ENCODE measurements at regions not wholly inside any gene's neighbourhood (a gene's known extent, or its start where the extent isn't known, plus 50 kb on each side); places are given as distances from the start of the nearest gene placed in this dataset.

DNA sequence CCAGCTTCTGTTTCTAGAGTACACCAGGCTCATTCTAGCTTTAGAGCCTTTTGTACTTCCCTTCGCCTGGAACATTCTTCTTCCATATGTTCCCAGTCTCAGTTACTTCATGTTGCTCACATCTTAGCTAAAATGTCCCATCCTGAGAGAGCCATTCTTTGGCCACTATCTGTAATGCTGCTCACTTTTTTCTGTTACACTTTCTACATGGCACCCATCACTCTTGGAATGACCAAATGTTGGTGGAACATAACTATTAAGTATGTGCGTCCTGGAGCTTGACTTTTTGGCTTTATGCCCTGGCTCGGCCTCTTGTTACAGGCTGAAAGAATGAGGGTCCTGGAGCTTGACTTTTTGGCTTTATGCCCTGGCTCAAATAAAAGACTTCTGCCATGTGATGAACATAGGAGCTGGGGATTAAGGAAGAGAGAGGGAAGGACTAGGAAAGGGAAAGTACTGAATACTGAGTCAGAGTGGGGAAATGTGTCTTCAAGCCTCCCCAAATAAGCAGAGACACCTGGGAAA, 442.9 kb upstream of the ATP2B1 start:
- DNase-seq (ENCODE audit: low read depth in 2 of 2): no peak

DNA sequence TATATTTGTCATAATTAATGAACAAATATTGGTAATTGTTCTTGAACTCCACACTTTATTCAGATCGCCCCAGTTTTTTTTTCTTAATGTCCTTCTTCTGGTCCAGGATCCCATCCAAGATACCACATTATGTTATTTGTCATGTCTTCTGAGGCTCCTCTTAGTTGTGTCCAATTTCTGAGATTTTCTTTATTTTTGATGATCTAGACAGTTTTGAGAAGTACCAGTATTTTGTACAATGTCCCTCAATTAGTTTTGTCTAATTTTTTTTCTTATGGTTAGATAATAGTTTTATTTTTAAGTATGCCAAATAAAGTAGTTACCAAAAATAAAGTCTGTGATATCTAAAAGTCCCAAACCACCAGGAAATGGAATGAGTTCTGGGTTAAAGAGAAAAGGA, 440.8 kb upstream of the ATP2B1 start:
- DNase-seq (ENCODE audit: low read depth in 2 of 2): no peak

DNA sequence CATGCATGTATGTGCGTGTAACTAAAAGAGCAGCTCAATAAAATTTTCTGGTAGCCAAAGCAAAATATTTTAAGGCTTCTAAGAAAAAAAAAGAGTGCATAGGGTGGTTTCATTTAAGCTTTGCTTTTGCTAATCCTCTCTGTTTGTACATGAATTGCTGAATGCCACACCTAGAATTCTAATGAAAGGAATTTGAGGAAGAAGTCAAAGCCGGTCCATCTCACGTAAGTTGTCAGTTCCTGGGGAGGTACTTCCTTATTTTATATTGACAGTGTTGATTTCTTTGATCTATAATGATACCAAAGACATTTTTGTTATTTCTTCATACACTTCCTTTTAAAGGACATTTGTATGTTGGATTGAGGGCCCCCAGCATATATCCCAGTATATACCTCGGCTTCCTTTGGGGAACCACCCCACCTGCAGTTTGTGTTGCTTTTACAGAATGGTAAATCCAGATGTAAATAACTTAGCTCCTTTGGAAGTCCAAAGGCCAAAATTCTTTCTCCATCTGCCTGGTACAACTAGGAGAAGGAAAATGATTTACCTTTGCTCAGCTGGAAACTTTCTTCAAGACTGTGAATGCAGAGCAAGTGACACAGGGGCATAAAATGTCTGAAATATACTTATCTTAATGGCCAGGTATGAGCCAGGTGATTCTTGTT, 420.9 kb upstream of the ATP2B1 start:
- DNase-seq (ENCODE audit: low read depth in 2 of 2): no peak

DNA sequence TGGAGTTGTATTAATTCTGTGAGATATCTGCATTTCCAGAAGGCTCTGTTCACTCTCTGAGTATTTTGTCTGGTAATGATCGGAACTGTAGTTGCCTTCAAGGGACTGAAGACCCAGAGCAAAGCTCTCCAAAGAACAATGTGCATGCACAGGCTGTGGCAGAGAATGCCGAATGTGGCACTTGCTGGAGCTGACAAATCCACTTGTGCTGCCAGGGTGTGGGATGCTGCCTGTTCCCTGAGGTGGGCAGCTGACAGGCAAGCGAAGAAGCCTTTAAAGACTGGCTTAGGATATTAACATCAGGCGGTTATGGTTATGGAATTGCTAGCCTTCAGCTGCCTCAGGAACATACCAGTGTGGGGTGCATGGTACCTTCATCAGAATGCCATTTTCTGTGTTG, 419.9 kb upstream of the ATP2B1 start:
- DNase-seq (ENCODE audit: low read depth in 2 of 2): no peak

DNA sequence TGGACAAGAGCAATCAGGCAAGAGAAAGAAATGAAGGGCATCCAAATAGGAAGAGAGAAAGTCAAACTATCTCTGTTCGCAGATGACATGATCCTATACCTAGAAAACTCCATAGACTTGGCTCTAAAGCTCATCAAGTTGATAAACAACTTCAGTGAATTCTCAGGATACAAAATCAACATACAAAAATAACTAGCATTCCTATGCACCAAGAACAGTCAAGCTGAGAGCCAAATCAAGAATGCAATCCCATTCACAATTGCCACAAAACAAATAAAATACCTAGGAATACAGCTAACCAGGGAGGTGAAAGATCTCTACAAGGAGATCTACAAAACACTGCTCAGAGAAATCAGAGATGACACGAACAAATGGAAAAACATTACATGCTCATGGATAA, 417.5 kb upstream of the ATP2B1 start:
- DNase-seq (ENCODE audit: low read depth in 2 of 2): no peak

DNA sequence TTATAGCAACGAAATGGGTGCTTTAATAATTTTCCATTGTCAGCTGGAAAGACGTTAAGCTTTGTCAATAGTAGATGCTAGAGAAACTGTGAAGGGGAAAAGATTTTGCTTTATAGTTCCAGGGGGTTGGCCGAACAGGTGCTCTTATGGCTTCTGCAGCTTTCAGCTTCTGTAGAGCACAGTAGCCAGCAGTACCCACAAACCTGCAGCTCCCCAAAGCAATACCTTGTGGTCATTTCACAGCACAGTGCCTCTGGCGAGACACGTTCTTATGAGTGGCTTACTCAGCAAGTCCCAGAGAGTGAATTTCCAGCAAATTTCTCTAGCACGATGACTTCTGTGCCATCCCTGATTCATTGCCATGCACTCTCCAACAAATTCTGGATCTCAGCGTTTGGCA, 416.3 kb upstream of the ATP2B1 start:
- no peak for DNase-seq (ENCODE audit: low read depth in 2 of 2)

DNA sequence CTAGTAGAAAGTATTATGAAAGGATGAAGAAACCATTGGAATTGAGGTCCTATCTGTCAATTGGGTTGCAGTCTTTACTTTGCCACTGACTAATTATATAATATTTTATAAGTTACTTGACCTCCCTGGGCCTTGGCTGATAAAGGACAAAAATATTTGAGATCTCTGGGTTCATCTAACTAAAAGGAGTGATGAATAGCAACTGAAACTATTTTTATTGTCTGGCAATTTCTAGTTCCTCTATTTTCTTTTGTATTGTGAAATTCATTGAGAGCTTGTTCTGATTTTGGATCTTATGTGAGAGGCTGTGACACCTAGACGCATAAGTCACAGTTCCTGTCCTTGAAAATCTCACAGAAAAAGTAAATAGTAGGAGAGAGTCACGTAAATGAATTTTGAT, 415.7 kb upstream of the ATP2B1 start:
- DNase-seq (ENCODE audit: low read depth in 2 of 2): no peak

DNA sequence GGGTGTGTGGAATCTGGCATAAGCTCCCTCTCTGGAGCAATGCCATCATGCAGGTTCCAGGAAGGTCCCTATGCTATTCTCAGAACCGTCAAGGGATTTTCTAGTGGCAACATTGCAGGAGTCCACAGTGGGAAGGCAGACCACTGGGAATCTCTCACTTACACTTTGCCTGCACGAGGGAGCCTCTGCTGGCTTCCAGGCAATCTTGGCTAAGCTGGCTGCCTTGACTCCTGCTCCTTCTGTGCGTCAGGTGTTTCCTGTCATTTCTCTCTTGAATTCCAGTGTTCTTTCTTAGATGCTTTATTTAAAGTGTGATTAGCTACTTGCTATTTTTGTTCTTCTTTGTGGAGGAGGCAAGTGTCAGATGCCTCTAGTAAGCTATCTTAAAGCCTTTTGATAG, 414.0 kb upstream of the ATP2B1 start:
- no peak for DNase-seq (ENCODE audit: low read depth in 2 of 2)

DNA sequence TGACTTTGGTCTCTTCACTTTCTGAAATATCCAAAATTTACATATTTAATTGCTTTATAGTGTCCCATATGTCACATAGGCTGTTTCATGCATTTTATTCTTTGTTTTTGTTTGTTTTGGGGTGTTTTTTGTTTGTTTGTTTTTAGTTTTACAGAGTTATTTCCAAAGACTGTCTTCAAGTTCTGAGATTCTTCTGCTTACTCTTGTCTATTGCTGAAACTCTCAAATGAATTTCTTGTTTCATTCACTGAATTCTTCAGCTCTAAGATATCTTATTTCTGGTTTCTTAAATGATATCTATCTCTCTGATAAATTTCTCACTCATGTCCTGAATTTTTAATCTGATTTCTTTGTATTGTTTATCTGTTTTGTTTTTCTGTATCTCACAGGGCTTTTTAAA, 412.0 kb upstream of the ATP2B1 start:
- no peak for DNase-seq (ENCODE audit: low read depth in 2 of 2)

DNA sequence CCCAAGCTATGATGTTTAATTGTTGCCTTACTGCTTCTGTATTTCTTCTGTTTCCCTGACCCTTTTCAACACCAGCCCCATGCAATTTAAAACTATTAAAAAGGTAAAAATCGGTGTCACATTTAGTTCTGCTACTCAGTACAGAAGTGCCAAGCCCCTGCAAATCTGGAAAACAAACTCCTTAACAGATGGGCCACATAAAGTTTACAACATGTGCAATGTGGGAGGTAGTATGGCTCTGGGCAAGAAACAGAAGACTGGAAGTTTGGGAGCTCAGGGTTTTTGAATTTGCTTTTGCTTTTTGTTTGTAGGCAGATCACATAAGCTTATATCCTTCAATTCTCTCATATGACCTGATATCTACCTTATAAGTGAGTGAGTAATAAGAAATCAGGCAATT, 404.0 kb upstream of the ATP2B1 start:
- no peak for DNase-seq (ENCODE audit: low read depth in 2 of 2)

DNA sequence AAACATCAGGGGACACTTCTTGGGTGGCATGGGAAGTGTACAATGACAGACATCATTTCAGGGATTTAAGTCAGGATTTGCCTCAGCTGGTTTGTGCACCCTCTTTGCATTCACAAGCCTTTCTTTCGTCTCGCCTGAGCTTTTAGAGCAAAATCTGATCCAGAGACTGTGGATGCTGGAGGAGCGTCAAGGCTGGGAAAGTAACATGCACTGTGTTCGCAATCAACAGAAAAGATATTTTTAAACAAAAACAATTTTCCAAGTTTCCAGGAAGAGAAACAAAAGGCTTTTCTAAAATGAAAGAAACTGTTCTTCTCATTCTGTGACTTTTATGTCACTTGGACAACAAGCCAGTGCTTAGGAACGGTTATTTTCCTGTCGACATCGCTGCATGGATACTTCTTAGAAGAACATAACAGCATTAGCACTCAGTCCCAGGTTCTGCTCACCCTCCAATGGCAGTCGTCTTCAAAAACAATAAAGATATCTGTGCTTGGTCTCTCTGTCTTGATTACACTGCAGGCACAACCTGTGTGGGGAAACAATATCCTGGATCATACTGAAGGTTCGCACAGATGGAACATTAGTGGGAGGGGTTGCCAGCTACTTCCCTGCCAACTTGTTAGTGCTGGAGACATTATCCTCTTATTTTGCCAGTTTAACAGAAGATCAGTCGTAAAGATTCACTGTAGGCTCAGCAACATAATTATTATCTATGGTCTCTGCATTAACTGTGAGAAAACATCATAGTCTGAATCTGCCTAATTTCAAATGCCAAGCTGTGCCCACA, 403.3 kb upstream of the ATP2B1 start:
- no peak for DNase-seq (ENCODE audit: low read depth in 2 of 2)

DNA sequence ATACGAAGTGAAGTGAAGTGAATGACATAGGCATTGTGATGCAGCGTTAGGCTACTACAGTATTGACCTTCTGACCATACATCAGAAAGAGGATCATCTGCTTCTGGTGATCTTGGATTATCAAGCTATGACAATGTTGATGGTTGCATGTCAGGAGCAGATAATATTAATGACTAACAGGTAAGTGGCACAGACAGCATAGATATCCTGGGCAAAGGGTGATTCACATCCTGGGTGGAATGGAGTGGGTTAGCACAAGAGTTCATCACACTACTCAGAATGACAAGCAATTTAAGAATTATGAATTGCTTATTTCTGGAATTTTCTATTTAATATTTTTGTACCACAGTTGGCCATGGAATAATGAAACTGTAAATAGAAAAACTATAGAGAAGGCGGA, 397.9 kb upstream of the ATP2B1 start:
- DNase-seq (ENCODE audit: low read depth in 2 of 2): no peak

DNA sequence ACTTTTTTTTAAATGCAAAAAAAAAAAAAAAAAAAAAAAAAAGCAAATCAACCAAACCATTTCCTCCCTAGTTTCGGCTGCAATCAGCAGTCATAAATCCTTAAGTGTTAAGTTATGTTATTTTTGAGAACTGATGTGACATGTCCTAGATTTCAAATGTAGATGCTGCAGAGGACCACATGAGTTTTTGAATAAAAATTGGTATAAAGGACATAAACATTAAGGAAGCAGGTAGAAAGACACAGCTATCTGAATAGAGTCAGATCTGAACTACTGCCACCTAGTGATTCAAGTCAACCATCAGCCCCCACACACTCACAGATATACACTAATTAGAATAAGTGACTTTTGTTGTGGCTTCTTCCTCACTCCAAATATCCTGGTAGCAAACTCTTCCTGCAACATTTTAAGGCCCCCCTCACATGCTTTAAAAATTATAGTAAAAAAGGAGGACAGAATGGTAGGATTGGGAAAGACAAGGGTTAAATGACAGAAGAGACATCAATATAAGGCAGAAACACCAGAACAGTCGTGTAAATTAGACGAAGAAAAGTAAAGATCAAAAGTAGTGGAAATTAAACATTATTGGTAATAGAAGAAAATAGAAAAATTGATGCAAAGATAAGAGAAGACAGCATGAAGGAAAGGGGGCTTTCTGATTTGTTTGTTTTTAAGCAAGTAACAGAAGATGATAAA, 394.5 kb upstream of the ATP2B1 start:
- DNase-seq (ENCODE audit: low read depth in 2 of 2): no peak

DNA sequence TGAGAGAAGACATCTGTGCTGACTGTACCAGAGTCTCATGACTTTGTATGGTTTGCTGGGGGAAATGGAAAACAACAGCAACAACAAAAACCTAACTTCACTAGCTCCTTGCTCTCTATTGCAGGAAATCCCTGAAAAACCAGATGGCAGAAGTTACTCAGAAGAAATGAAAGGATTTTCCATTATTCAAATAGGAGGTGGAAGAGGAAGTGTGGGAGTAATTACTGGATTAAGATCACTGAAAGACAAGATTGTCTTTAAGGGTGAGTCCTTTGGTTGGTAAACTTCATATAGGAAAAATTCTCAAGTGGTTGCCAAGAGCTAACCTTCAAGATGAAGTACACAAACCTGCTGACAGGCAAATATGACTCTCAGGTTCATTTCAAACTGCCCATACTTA, 391.9 kb upstream of the ATP2B1 start:
- no peak for DNase-seq (ENCODE audit: low read depth in 2 of 2)

DNA sequence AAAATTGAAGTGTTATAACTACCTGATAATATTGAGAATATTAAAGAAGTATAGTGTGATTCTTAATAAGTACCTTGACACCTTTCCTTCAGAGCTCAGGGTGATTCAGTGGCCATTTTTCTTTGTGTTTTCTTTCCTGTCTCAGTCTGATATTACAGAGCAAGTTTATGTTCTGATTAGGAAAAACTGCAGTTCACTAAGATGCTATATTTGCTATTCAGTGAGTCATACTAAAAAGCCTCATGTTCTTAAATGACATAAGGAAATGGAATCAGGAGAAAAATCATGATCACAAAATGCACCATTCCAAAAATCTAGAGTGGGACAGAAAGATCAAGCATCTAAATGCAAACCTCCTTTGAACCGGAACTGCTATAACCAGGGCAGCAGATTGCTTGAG, 390.6 kb upstream of the ATP2B1 start:
- DNase-seq (ENCODE audit: low read depth in 2 of 2): no peak

DNA sequence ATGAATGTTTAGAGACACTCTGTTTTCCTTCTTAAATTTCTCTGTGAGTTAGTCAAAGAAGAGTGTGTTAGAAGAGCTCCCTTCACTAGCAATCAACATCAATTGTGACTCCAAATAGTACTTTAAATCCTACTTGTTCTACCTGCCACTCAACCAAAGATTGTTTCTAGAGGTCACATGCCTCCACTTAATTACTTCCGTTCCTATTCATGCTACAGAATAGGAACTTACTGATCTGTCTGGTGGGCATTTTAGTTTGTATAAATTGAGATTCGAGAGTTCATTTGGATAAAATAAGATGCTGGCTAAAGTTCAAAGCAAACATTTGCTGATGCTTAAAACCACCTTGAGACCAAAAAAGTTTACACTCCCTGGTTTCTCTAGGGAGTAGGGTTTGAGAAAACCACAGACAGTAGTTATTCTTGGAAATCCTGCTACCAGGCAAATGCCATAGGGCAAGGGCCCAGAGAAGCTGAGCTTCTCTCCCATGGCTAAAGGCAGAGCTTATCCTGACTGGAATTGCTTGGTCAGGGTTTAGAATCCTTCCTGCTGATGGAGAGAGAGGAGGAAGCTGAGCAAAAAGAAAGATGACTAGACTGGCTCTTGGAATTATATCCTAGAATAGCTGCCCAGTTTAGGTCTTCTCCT, 389.6 kb upstream of the ATP2B1 start:
- DNase-seq (ENCODE audit: low read depth in 2 of 2): no peak

DNA sequence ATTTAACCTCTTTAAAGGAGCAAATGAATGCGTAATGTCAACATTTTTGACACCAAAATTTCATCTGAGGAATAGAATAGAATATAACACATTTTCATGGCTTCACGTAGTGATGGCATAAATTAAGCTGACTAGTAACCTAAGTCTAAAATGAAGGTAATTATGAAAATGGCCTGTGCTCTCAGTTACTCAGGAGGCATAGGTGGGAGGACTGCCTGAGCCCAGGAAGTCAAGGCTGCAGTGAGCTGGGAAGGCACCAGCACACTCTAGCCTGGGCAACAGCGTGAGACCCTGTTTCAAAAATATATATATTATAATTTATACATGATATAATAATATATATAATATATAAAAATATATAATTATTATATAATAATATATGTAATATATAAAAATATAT, 383.2 kb upstream of the ATP2B1 start:
- no peak for DNase-seq (ENCODE audit: low read depth in 2 of 2)

DNA sequence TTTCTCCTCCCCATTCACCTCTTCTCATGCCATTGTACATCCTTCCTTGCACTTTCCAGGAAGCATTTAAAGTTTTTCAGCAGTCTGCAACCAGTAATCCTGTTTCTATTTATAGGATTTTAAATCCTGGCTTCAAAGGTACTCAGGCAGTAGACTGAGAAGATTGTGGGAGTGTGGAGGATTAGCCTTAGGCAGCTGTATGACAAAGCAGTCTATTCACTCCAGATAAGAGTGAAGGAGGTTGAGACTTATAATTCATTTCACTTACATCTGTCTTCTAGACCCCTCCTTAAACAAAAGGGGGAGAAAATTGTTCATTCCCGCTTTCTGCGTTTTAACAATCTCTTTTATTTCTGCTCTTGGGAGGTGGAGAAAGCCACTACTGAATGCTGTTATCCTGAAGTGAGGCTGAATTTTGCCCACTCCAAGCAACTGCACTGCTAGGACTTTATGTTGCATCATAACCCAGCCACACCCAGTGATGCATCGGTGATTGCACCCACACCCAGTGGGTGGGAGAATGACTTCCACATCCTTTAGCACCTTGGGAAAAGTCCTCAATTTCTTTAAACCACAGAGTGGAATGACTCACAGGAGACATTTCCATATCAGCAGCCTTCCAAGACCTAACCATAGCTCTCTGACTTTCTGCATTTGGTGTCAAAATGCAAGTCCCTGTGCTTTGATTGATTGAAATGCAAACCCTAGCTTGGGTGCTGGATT, 382.5 kb upstream of the ATP2B1 start:
- no peak for DNase-seq (ENCODE audit: low read depth in 2 of 2)

DNA sequence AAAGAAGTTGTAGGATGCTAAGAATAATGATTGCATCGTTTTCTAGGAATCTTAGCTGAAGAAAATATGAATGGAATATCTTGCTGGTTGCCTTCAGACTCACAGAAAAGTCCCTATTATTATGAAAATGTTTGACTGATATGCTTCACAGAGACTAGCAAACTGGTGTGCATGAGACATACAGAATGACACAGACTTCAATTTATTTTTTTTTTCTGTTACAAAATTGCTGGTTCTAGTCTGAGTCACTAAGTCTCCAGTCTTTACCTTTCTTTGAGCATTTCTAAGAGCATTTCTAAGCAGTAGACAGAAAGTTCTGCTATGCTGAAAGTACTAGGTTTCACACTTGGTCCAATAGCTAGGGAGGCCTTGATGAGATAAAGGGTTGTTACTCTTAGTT, 377.6 kb upstream of the ATP2B1 start:
- DNase-seq (ENCODE audit: low read depth in 2 of 2): no peak

DNA sequence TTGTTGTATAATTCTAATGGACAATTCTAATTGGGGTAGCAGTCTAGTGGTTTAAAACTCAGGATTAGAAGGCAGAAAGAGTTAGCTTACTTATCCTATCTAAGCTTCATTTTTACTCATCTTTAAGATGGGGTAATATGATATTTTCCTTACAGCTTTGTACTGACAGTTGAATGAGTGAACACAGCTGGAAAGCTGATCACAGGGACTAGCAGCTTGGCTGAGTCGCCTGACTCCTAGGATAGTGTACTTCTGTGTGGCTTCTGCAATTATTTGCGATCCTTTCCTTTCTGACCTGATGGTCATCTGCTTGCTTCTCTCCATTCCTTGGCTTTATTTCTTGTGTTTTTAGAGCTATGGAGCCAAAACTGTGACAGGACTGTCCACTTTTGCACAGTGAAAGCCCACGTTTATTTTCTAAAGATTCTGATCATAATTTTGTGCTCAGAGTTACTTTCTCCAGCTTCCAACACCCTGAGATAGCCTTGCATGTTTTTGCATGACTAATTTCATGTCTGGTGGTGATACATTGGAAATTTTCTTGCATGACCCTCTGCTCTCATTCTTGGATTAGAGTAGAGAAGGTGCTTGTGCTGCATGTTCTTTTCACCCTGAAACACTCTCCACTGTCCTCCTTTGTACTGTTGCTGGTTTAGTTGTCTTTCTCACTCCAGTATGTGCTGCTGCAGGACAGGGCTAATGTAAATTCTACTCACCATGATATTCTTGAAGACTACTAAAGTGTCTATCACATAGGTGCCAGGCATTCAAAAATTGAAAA, 377.0 kb upstream of the ATP2B1 start:
- no peak for DNase-seq (ENCODE audit: low read depth in 2 of 2)

DNA sequence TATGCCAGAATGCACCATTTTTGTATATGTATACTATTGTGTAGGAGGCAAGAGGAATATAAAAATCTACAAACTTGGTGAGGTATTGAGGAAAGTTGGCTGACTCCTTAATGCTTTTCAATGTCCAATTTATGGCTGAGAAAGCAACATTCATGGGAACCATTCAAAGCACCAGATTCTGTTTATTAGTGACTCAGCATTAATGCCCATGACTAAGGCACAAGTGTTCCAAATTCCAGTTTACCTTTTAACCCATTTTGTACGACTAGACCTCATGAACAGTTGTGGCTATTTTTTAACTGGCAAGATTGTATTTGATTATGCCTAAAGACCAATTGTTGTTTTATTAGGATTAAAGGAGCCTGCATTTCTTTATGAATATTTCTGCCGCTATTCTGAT, 375.4 kb upstream of the ATP2B1 start:
- DNase-seq (ENCODE audit: low read depth in 2 of 2): no peak
